Activated CD8-positive, alpha-beta memory T cell treated with anti-CD3 and anti-CD28 coated beads, Interleukin-2, amount 50 U/mL, for 24 hours (primary cell): ENCODE measurements at regions not wholly inside any gene's neighbourhood (a gene's known extent, or its start where the extent isn't known, plus 50 kb on each side); places are given as distances from the start of the nearest gene placed in this dataset.
"Not testable (repeated sequence)": the region's sequence is repeated elsewhere in the genome, so short reads cannot be mapped to it uniquely, and the experiment has no call there.

Experiments used
- DNase-seq: peaks from one replicate; pipeline ENCODE4 v3.0.0-alpha.2; 2020; ENCODE audit errors: extremely low read depth

DNA sequence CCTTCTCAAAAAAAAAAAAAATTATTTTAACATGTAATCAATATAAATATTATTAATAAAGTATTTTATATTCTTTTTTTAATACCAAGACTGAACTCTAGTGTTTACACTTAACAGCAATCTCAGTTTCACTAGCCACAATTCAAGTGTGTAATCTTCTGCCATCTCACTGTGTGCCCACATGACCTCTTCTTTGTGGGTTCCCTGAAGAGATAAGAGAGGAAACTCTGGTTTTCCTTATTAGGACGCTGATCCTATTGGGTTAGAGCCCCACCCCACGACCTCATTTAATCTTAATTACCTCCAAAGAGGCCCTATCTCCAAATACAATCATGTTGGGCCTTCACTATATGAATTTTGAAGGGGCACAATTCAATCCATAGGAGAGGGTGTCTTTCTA, 177.6 kb downstream of the STK31 start:
- no peak for DNase-seq

- no peak for DNase-seq
Observed at GRCh38 chr7:23888958-23889357, 178.9 kb downstream of the STK31 start.

DNA sequence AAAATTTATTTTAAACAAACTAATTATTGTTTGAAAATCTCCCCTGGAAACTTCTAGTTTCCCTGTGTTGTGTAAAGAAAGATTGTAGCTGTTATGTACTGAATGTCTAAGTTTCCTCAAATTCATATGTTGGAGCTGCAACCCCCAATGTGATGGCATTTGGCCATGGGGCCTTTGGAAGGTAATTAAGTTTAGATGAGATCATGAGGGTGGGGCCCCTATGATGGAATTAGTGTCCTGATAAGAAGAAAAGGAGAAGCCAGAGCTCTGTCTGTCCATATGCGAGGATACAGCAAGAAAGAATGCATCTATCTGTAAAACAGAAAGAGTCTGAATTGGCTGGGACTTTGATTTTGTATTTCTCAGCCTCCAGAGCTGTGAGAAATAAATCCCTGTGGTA, 179.5 kb downstream of the STK31 start:
- no peak for DNase-seq

DNA sequence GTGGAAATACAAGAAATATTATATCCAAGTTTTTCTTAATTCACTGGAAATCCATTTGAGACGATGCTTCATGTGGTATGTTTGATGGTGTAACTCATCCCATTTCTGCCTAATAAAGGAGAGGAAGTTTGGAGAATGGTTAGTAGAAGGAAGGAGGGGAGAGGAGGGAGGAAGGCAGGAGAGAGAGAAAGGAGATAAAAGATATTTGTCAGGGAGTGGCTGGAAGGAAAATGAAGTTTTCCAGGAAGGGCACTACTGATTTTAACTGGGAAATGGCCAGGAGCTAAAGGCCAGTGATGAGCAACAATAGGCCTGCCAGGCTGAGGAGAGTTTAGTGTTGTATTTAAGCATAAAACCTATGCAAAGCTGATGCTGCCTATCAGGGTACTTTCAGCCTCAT, 182.0 kb downstream of the STK31 start:
- DNase-seq: no peak

- no peak for DNase-seq
Observed at GRCh38 chr7:23893176-23893941, 183.3 kb downstream of the STK31 start.

- DNase-seq: peak; percentile 13
Observed at GRCh38 chr7:23893942-23894891, 184.2 kb downstream of the STK31 start.

DNA sequence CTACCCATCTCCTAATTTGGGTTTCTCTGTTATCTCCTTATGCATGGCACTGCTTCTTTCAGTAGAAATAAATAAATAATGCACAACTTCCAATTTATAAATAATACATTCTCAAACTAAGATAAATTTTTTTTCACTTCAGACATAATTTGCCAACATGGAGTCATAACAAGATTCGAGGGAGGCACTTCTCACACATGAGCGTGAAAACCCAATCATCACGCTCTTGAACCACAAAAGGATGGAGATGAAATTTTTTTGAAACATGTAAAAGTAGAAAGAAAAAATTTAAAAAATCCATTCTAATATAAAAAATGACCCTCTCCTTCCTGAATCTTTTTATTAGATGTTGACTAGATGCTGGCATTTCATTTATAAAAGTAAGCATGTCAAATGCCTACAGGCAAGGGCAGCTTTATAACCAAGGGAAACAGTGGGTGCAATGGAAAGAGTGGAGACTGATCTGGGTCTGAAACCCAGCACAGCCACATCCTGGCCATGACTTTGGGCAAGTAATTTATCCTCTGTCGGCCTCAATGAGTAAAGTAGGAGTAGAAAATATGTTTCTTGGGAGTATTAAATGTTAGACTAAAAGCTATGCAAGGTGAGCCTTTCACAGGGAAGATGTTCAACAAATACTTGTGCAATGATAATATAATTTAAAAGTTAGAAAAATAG, 185.0 kb downstream of the STK31 start:
- no peak for DNase-seq

GRCh38 chr7:23895666-23896096, 185.7 kb downstream of the STK31 start:
- DNase-seq: no peak

GRCh38 chr7:23898619-23899018, 188.6 kb downstream of the STK31 start:
- DNase-seq: no peak

GRCh38 chr7:23904901-23905300, 194.9 kb downstream of the STK31 start:
- not testable (repeated sequence) for DNase-seq

DNA sequence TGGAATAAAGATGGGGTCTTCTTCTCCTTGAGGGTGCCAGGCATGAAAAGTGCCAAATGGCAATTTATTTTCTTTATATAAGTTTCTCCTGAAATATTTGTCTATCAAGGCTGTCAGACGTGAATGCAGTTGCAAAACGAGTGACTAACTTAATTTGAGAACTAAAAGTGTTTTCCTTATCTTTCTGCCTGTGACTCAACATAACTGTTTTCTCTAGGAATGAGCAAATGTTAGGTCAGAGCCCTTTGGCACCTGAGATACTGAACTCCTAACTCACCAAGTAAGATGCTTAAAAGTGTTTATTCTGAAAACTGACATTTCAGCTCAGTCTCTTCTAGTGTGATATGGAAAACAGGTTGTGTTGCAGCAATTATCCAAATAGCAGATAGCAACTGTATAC, 197.0 kb downstream of the STK31 start:
- DNase-seq: no peak

DNA sequence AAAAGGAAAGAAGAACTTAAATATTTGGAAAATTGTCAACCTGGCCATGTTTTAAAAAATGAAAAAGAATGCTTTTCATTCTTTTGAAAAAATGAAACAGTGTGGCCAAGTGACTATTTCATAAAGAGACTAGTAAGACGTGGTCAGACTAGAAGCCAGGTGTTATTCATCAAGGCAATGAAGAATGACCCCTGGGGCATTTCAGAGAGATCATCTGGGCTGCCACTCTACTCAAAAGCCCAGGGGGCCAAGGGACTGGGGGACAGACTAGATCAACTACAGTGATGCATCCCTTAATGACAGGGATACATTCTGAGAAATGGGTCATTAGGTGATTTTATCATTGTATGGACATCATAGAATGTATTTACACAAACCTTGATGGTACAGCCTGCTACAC, 199.4 kb downstream of the STK31 start:
- DNase-seq: no peak

- DNase-seq: no peak
Observed at GRCh38 chr7:23912065-23912464, 202.0 kb downstream of the STK31 start.

- no peak for DNase-seq
Observed at GRCh38 chr7:23913016-23913415, 203.0 kb downstream of the STK31 start.

GRCh38 chr7:23915236-23915635, 205.2 kb downstream of the STK31 start:
- no peak for DNase-seq

DNA sequence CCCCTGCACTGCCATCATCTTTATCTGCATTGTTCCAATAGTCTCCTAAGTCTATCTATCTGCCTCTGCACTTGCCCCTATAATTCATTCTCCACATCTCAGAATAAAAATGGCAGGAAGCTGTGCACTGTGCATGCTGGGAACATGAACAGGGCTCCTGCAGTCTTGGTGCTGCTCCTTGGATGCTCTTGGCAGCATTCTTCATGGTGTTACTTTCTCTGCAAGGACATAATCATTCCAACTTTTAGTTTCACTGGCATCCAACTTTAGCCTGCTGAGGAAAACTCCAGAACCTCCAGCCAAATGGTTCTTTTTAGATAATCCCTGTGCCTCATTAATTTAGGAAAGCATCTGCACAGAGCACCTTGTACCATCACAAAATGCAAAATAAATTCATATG, 208.3 kb downstream of the STK31 start:
- no peak for DNase-seq

- DNase-seq: no peak
Observed at GRCh38 chr7:23918856-23919255, 208.8 kb downstream of the STK31 start.

DNA sequence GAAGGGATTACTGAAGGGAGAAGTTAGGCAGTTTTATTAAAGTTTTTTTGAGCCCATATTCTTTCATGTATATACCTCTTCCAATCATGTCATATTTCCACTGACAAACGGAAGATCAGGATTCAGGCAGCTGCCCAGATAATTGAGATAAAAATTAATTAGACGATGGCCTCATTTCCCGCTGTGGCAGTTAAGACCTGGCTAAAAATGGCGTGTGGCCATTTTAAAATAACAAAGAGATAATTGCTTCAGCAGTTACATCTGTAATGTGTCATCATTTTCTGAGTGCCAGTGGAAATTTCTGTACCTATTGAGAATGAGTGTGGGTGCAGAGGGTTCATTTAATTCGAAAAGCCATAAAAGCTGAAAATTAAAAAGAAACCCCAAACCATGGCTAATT, 215.1 kb downstream of the STK31 start:
- DNase-seq: no peak

DNA sequence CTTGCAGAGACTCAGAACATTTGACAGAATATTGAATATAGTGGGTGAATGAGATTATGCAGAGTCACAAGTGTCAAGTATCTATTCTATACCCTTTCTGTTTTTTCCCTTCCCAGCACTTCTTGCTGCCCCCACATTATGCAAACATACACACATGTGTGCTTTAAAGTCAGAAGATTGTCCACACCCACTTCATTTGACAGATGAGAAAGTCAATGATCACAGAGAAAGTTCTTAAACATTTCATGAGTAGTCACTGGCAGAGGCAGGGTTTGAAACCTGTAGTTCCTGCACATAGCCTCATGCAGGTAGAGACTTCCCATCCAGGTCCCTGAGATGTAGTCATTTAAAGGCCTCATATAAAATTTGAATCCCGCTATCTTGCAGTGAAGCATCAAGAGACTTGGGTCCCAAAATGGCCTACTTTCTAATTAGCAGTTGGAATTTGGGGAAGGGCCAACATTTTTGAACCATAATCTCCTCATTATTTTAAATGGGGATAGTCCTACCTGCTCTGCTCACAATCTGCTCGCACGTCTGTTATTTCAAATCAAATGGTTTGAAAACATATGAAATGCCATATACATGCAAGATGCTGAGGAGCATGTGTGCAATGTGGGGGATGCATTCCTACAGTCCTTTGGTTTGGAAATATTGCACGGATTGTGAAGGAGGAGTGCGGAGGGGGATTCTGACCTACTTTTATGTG, 217.8 kb downstream of the STK31 start:
- no peak for DNase-seq

- DNase-seq: no peak
Observed at GRCh38 chr7:23928418-23928775, 218.4 kb downstream of the STK31 start.

DNA sequence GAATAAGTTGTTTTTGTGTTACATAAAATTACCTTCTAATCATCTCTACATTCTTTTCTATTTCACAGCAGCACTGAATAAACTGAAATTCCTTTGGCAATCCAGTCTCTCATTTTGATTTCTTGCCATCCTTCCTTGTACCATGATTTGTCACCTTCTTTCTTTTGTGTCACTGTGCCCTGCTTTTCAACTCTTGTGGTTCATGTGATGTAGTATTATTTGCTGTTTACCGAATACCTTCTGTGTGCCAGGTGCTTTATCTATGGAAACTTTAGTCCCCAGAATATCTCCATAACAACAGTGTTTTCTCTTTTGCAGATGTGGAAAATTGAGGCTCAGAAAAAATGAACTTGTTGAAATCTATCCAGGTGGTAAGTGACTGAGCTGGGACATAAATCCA, 220.3 kb downstream of the STK31 start:
- DNase-seq: no peak

DNA sequence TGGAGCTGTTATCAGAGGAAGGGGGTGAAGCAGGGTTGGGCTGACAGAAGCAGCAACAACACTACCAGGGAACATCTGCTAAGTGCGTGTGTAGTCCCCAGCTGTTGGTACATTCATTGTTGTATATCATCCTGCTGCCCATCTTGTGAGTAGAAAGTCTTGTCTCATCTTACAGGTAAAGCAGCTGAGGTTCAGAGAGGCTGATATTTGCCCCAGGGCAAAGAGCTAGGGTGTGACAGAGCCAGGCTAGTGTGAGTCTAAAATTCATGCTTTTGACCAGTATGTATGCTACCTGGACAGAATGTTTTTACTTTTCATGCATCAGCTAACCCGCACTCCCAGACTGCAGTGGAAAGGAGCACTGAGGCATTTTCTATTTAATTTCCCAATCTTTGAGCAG, 221.6 kb downstream of the STK31 start:
- no peak for DNase-seq
